HTERT RPE-1 (cell line): ENCODE measurements at regions not wholly inside any gene's neighbourhood (a gene's known extent, or its start where the extent isn't known, plus 50 kb on each side); places are given as distances from the start of the nearest gene placed in this dataset.

Experiments
- in situ Hi-C: fragments of 300-500 bp; cut with MboI; formaldehyde crosslinking; loops from 4 replicates; pipeline ENCODE4 v1.14.3; 2020; ENCODE audit warnings: low sequenced_read_pairs

GRCh38 chr11:129324533-129325175 is 51.0 kb upstream of the BARX2 start:
- in situ Hi-C loops, result loop anchor here (25.0 kb wide), 1 partner anchor 212 kb away; no protein-coding TSS in a partner anchor

- in situ Hi-C loops, result no loop called here
Observed at GRCh38 chr11:129323896-129324502, 51.6 kb upstream of the BARX2 start.

- in situ Hi-C loops, result no loop called here
Observed at GRCh38 chr11:129322941-129323340, 52.7 kb upstream of the BARX2 start.

DNA sequence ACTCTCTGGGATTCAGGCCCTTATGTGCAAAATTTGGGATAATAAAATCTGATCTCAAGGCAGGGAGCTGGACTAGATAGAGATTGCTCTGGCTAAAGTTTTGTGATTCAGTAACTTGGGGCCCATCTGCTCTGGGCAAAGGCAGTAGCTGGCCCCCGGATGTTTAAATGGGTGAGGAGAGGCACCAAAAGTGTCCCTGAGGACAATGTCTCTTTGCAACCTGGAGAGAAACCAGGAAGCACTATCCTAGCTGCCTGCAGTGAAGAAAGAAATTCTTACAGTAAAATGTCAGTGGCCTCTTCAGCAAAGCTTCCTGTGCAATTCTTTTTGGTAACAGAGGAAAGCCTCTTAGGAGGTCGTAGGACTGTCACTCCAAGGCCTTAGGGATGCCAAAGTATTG is 54.6 kb upstream of the BARX2 start:
- in situ Hi-C loops, result no loop called here

DNA sequence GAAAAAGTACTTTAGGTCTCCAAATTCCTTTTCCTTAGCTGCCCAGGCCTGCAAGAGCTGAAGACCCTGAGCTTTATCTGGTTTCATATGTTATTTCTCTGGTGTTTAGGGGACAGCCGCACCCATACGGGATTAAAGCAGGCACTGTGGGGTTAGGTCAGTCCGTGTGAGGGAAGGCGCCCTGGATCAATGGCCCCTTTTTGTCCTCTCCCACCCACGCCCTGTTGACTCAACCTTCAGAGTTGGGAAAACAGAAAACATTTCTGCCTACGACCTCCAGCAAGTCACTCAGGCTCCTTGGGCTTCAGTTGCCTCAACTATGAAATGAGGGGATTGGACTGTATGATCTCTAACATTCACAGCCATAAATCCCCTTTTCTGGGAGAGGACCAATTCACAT is 55.2 kb upstream of the BARX2 start:
- in situ Hi-C loops, result no loop called here

DNA sequence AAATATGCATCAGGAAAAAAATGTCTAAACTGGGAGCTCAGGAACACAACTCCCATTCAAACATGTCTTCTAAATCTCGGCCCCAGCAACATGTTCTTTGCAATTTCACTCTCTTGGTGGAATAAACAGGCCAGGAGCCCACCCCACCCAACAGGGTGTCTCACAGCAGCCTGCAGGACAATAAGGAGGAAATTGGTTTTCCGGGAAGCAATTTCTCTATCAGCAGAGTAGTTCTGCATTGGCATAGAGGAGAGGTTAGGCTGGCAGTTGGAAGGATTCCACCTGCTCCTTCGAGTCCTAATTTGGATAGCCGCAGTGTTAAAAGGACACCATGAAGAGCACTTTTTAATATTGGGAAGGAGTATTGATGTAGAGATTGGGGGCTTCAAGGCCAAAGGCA is 55.9 kb upstream of the BARX2 start:
- in situ Hi-C loops, result no loop called here

DNA sequence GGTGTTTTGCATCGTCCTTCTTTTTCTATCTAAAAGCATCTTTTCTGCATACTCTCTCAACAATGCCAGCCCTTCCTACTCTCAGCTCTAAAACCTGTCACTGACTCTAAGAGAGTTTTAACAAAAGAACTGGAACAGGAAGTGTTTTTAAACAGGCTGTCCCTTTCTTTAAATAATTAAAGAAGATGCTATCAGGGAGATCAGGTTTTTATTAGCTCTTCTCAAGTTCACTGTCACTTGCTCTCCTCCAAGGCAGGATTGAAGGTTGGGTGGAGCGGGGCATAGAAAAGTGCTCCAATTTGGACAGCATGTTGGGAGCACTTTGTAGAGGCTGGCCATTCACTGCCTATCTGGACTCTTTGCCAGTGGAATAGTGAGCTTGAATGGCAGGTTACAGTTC is 56.4 kb upstream of the BARX2 start:
- in situ Hi-C loops, result no loop called here

DNA sequence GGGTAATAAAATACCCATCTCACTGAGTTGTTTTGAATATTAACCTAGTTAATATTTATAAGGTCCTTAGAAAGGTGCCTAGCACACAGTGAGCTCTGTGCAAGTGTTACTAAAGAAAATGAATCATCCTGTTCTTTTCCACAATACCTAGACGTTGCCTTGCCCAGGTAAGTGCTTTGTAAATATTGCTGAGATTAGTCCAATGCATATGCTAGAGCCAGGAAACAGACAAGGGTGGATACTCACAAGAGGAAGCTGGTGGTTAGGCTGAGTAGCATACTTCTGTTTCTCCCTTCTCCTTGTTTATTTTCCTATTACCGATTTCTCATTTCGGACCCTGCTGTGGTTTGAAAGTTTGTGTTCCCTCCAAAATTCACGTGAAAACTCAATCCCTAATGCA is 58.1 kb upstream of the BARX2 start:
- in situ Hi-C loops, result no loop called here

GRCh38 chr11:129316781-129317180 is 58.9 kb upstream of the BARX2 start:
- in situ Hi-C loops, result no loop called here

- in situ Hi-C loops, result no loop called here
Observed at GRCh38 chr11:129315781-129316579, 59.7 kb upstream of the BARX2 start.

- in situ Hi-C loops, result no loop called here
Observed at GRCh38 chr11:129314371-129314770, 61.3 kb upstream of the BARX2 start.

DNA sequence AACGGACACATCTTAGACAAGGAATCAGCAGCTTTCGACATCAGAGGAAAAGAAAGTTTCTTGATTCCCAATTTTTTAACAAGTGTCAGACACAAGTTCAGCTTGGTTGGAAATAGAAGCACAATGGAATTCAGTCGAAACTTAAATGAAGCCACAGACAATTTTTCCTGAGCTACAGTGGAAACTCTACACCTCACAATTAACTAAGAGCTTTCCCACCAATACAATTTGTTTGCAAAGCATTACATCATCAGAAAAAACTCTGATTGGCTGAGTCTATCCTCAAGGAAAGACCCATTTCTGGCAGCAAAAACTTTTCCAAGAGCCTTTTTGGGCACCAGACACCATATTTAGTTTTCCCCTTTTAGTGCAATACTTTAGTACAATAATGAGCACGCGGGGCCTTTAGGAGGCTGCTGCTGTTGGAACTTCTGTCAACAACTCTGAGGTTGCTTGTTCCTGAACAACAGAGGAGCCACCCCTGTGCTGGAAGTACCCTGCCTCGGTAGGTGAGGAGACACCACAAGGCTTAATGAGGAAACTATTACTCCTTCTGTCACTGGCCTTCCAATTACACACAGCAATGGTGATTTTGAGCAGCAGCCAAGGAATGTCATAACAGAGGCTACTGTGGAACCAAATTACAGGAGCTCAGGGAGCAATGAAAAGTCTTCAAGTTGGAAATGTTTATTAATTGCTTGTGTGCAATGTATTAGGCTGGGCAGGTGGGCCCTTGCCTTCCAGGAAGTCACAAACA is 61.9 kb upstream of the BARX2 start:
- in situ Hi-C loops, result no loop called here

GRCh38 chr11:129312730-129313503 is 62.7 kb upstream of the BARX2 start:
- in situ Hi-C loops, result no loop called here

- in situ Hi-C loops, result no loop called here
Observed at GRCh38 chr11:129308241-129308865, 67.3 kb upstream of the BARX2 start.

DNA sequence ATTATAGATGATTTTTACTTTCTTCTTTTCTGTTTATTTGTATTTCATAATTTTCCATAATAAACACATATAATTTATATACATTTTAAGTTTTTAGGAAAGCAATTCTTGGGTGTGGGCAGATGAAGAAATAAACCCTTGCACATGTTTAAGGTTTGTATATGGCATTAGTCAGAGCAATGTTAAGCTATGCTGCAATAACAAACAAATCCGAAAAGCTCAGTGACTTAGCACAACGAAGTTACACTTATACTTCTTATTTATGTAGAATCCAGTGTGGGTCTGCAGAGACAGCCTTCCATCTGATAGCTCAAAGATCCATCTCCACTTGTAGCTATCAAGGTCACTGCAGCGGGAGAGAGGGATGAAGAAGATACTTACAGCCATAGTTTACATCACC is 68.5 kb upstream of the BARX2 start:
- in situ Hi-C loops, result no loop called here

DNA sequence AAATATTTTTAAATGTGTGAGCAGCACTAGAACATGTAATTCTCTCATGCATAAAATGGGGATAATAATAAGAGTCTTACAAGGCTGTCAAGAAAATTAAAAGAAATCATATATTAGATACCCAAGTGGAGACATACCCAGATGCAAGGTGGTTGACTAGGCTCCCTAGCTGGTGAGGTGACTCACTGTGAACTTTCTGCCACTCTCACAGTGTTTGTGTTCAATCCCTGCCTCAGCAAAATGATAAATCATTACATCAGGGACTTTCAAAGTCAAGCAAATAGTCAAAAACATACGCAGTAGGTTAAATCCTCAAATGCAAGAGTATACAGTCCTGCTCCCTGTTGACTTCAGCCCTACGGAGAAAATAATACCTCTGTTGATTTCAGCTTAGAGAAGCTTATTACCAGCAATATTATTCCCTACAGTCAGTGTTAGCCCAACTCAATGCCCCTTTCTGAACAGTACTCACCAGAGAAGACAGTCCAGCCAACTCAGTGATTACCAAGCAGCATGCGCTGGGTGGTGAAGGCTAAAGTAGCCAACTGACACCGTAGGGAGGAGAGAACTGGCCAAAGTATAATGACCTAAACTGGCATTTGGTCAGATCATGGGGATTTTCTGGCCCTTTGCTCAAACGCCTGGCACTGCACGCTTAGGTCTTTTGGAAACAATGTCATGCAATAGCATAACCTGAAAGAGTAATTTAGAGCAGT is 73.1 kb upstream of the BARX2 start:
- in situ Hi-C loops, result no loop called here

DNA sequence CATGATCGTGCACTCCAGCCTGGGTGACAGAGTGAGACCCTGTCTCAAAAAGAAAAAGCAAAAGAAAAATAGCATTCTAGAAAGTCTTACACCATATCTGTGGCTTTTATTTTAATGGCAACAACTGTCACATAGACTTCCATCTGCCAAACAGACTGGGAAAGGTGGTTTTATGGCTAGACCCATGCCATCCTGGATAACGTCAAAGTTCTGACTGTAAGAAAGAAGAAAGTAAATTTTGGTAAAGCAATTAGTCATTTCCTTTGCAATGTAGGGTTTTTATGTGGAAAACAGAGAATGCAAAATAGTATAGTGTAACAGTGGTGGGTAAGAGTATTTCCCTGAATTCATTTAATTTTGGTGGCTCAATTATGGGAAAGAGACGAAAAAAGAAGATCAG is 75.5 kb upstream of the BARX2 start:
- in situ Hi-C loops, result no loop called here

DNA sequence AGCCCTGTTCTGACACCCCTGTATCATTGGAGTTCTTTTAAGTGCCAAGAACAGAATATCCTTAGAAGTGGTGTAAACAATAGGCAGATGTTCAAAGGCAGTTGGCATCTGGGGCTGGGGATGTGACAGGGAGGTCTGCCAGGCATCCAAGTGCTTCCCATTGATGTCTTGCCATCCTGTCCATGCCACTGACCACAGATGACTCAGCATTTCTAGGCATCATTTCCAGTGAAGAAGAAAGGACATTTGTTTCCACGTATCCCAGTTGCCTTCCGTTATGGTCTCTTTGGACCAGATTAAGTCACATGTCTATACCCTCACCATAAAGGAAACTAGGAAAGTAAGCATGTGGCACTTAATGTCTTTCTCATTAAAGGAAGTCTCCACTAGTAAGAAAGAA is 76.7 kb upstream of the BARX2 start:
- in situ Hi-C loops, result no loop called here

- in situ Hi-C loops, result no loop called here
Observed at GRCh38 chr11:129295746-129296145, 79.9 kb upstream of the BARX2 start.

DNA sequence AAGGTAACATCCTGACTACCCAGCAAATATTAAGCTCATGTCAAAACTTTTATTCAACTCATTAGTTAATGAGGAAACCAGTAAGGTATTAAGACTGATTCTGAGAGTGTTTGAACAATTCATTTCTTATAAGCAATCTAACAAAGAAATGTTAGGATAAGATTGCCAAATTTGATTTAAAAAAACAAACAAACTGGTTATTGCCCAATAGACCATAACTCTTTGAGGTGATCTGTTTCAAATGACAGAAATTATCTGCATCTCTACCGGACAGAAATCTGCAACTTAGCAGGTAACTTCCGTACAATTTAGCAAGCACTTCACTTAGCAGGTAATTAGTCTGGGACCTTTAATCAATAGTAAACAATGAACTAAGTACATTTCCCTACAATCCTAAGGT is 82.9 kb upstream of the BARX2 start:
- in situ Hi-C loops, result no loop called here
